Activated CD8-positive, alpha-beta T cell treated with anti-CD3 and anti-CD28 coated beads for 36 hours (primary cell): ENCODE measurements at regions not wholly inside any gene's neighbourhood (a gene's known extent, or its start where the extent isn't known, plus 50 kb on each side); places are given as distances from the start of the nearest gene placed in this dataset.

Experiments used
- ATAC-seq: fragments of 200-7000 bp; cut with Tn5 transposase; one replicate; pipeline ENCODE4 v1.10.0; 2021; ENCODE audit warnings: mild to moderate bottlenecking, moderate library complexity
- CTCF ChIA-PET: fragments of 350-600 bp; sonication (Branson Sonifier 250); formaldehyde crosslinking; loops from one replicate; lab custom pipeline; 2021; ENCODE audit warnings: antibody characterized with exemption; lab: Charles Lee
- POLR2A ChIA-PET: fragments of 350-600 bp; sonication (Branson Sonifier 250); formaldehyde crosslinking; loops from one replicate; lab custom pipeline; 2021; ENCODE audit warnings: antibody characterized with exemption; lab: Charles Lee
- DNase-seq: peaks from one replicate; pipeline ENCODE4 v3.0.0-alpha.2; 2020
- H3K27ac Mint-ChIP-seq: one replicate; pipeline ENCODE4 v1.8.0; 2021; ENCODE audit warnings: mild to moderate bottlenecking, mixed read lengths
- H3K27me3 Mint-ChIP-seq: one replicate; pipeline ENCODE4 v1.8.0; 2021; ENCODE audit warnings: mixed read lengths
- H3K36me3 Mint-ChIP-seq: one replicate; pipeline ENCODE4 v1.8.0; 2021; ENCODE audit warnings: low read depth, mixed read lengths
- H3K4me1 Mint-ChIP-seq: one replicate; pipeline ENCODE4 v1.8.0; 2021; ENCODE audit warnings: low read depth, mixed read lengths
- H3K4me3 Mint-ChIP-seq: one replicate; pipeline ENCODE4 v1.8.0; 2021; ENCODE audit warnings: mild to moderate bottlenecking, moderate library complexity, mixed read lengths
- H3K9me3 Mint-ChIP-seq: one replicate; pipeline ENCODE4 v1.8.0; 2021; ENCODE audit warnings: mixed read lengths
- CTCF ChIP-seq: fragments of 200-600 bp; IDR thresholded peaks from one replicate; pipeline ENCODE4 v1.8.0; 2022; ENCODE audit warnings: antibody characterized with exemption, mild to moderate bottlenecking
- intact Hi-C: fragments of 100-400 bp; cut with micrococcal nuclease; formaldehyde crosslinking; loops from one replicate; pipeline ENCODE4 v1.10.0; 2022

- intact Hi-C loops = no loop called here
- no peaks in the 10 kb centered on the region for H3K4me1 Mint-ChIP-seq
- CTCF ChIA-PET = interaction anchor here (0.8 kb wide), 1 partner anchor 13 kb away, joined by 4 read pairs; no protein-coding TSS in a partner anchor
- peaks cover 3% of the 10 kb centered on the region for H3K27me3 Mint-ChIP-seq
- no peaks in the 10 kb centered on the region for H3K36me3 Mint-ChIP-seq
- no peak overlapping the region for H3K4me3 Mint-ChIP-seq
- ATAC-seq = no peak
- no peak overlapping the region for H3K27ac Mint-ChIP-seq
- DNase-seq = no peak
- no peak for TF ChIP-seq CTCF
- no peaks in the 10 kb centered on the region for H3K9me3 Mint-ChIP-seq
- POLR2A ChIA-PET = no interaction called here
Observed at GRCh38 chr6:15845492-15845891, 182.7 kb upstream of the DTNBP1 start.

GRCh38 chr6:15843764-15844163 lies 180.9 kb upstream of the DTNBP1 start:
- no peak overlapping the region for H3K4me3 Mint-ChIP-seq
- DNase-seq = no peak
- TF ChIP-seq CTCF = no peak
- intact Hi-C loops = no loop called here
- H3K4me1 Mint-ChIP-seq = no peaks in the 10 kb centered on the region
- ChIA-PET CTCF (interaction anchor here (0.8 to 1.7 kb wide), 3 partner anchors 9 to 339 kb away, joined by 3 to 6 read pairs (median 3); no protein-coding TSS in a partner anchor), POLR2A (interaction anchor here (1.3 kb wide), 1 partner anchor 11 kb away, joined by 4 read pairs; no protein-coding TSS in a partner anchor)
- H3K27ac Mint-ChIP-seq = no peak overlapping the region
- no peaks in the 10 kb centered on the region for H3K36me3 Mint-ChIP-seq
- ATAC-seq = no peak
- H3K27me3 Mint-ChIP-seq = no peaks in the 10 kb centered on the region
- no peaks in the 10 kb centered on the region for H3K9me3 Mint-ChIP-seq

- no peak overlapping the region for H3K27ac Mint-ChIP-seq
- no peaks in the 10 kb centered on the region for H3K4me1 Mint-ChIP-seq
- no peaks in the 10 kb centered on the region for H3K36me3 Mint-ChIP-seq
- POLR2A ChIA-PET = interaction anchor here (1.3 kb wide), 1 partner anchor 11 kb away, joined by 4 read pairs; no protein-coding TSS in a partner anchor
- ATAC-seq = no peak
- intact Hi-C loops = no loop called here
- no peaks in the 10 kb centered on the region for H3K9me3 Mint-ChIP-seq
- no peak overlapping the region for H3K4me3 Mint-ChIP-seq
- no peaks in the 10 kb centered on the region for H3K27me3 Mint-ChIP-seq
- TF ChIP-seq CTCF = no peak
- CTCF ChIA-PET = interaction anchor here (1.5 kb wide), 1 partner anchor 152 kb away, joined by 3 read pairs; no protein-coding TSS in a partner anchor
- no peak for DNase-seq
Observed at GRCh38 chr6:15843226-15843625, 180.4 kb upstream of the DTNBP1 start.

GRCh38 chr6:15842727-15843117 lies 179.9 kb upstream of the DTNBP1 start:
- ChIA-PET CTCF (interaction anchor here (1.5 kb wide), 1 partner anchor 151 kb away, joined by 3 read pairs; no protein-coding TSS in a partner anchor), POLR2A (interaction anchor here (1.4 kb wide), 1 partner anchor 10 kb away, joined by 4 read pairs; no protein-coding TSS in a partner anchor)
- no peak for TF ChIP-seq CTCF
- H3K27me3 Mint-ChIP-seq = no peaks in the 10 kb centered on the region
- H3K27ac Mint-ChIP-seq = no peak overlapping the region
- H3K4me3 Mint-ChIP-seq = no peak overlapping the region
- H3K4me1 Mint-ChIP-seq = no peaks in the 10 kb centered on the region
- H3K36me3 Mint-ChIP-seq = no peaks in the 10 kb centered on the region
- H3K9me3 Mint-ChIP-seq = no peaks in the 10 kb centered on the region
- DNase-seq = no peak
- intact Hi-C loops = no loop called here
- ATAC-seq = no peak

GRCh38 chr6:15841937-15842726 lies 179.3 kb upstream of the DTNBP1 start:
- no peaks in the 10 kb centered on the region for H3K9me3 Mint-ChIP-seq
- POLR2A ChIA-PET = interaction anchor here (1.4 kb wide), 1 partner anchor 9 kb away, joined by 4 read pairs; no protein-coding TSS in a partner anchor
- H3K27me3 Mint-ChIP-seq = peaks cover under 1% of the 10 kb centered on the region
- CTCF ChIA-PET = interaction anchor here (1.5 kb wide), 1 partner anchor 151 kb away, joined by 3 read pairs; no protein-coding TSS in a partner anchor
- no peak overlapping the region for H3K4me3 Mint-ChIP-seq
- intact Hi-C loops = no loop called here
- H3K27ac Mint-ChIP-seq = no peak overlapping the region
- TF ChIP-seq CTCF = no peak
- no peaks in the 10 kb centered on the region for H3K4me1 Mint-ChIP-seq
- ATAC-seq (no peak), DNase-seq (no peak)
- no peaks in the 10 kb centered on the region for H3K36me3 Mint-ChIP-seq
